HG02943 (cell line): ENCODE measurements at regions not wholly inside any gene's neighbourhood (a gene's known extent, or its start where the extent isn't known, plus 50 kb on each side); places are given as distances from the start of the nearest gene placed in this dataset.

Experiments used
- ATAC-seq: cut with Tn5 transposase; IDR thresholded peaks from one replicate; pipeline ENCODE4 v1.9.1; 2021; ENCODE audit warnings: mild to moderate bottlenecking, low read depth, moderate library complexity; ENCODE audit not compliant: unreplicated experiment

GRCh38 chr2:234204480-234204879 is 154.0 kb downstream of the SPP2 start:
- ATAC-seq, result no peak

- no peak for ATAC-seq
These were observed 152.9 kb downstream of the SPP2 start for GRCh38 chr2:234203135-234203984.

GRCh38 chr2:234202601-234203000 is 152.1 kb downstream of the SPP2 start:
- ATAC-seq, result no peak

GRCh38 chr2:234199996-234200395 is 149.5 kb downstream of the SPP2 start:
- ATAC-seq, result no peak

GRCh38 chr2:234198976-234199375 is 148.5 kb downstream of the SPP2 start:
- ATAC-seq, result no peak

- no peak for ATAC-seq
These were observed 145.0 kb downstream of the SPP2 start for GRCh38 chr2:234195516-234195915.

GRCh38 chr2:234193977-234194563 is 143.6 kb downstream of the SPP2 start:
- ATAC-seq, result no peak

GRCh38 chr2:234191819-234192407 is 141.4 kb downstream of the SPP2 start:
- no peak for ATAC-seq

GRCh38 chr2:234189786-234190300 is 139.3 kb downstream of the SPP2 start:
- ATAC-seq, result no peak

GRCh38 chr2:234189230-234189629 is 138.7 kb downstream of the SPP2 start:
- ATAC-seq, result no peak

- ATAC-seq, result no peak
These were observed 137.2 kb downstream of the SPP2 start for GRCh38 chr2:234187646-234188174.

- ATAC-seq, result no peak
These were observed 130.6 kb downstream of the SPP2 start for GRCh38 chr2:234181121-234181520.

GRCh38 chr2:234179031-234179363 is 128.5 kb downstream of the SPP2 start:
- no peak for ATAC-seq

GRCh38 chr2:234178330-234179030 is 128.0 kb downstream of the SPP2 start:
- no peak for ATAC-seq

- no peak for ATAC-seq
These were observed 125.1 kb downstream of the SPP2 start for GRCh38 chr2:234175649-234176048.

- no peak for ATAC-seq
These were observed 124.2 kb downstream of the SPP2 start for GRCh38 chr2:234174742-234175141.

- no peak for ATAC-seq
These were observed 122.0 kb downstream of the SPP2 start for GRCh38 chr2:234172532-234172931.

- no peak for ATAC-seq
These were observed 121.6 kb downstream of the SPP2 start for GRCh38 chr2:234172066-234172465.

- ATAC-seq, result no peak
These were observed 121.2 kb downstream of the SPP2 start for GRCh38 chr2:234171666-234172065.

GRCh38 chr2:234169674-234170073 is 119.2 kb downstream of the SPP2 start:
- ATAC-seq, result no peak
